Neural progenitor cell (in vitro differentiated cells): ENCODE measurements at regions not wholly inside any gene's neighbourhood (a gene's known extent, or its start where the extent isn't known, plus 50 kb on each side); places are given as distances from the start of the nearest gene placed in this dataset.
"Not testable (repeated sequence)": the region's sequence is repeated elsewhere in the genome, so short reads cannot be mapped to it uniquely, and the experiment has no call there.

Source experiments
- DNase-seq: peaks from one replicate; pipeline ENCODE4 v3.0.0-alpha.2; 2016; ENCODE audit warnings: low spot score
- H2AFZ ChIP-seq: fragments of 200-600 bp; sonication (generic); replicated peaks from 2 replicates; pipeline ENCODE4 v1.6.1; 2016; ENCODE audit warnings: antibody characterized with exemption
- H3F3A ChIP-seq: fragments of 200-600 bp; sonication (generic); 2 replicates; pipeline ENCODE4 v1.6.1; 2016; ENCODE audit warnings: antibody characterized with exemption, low read depth
- H3K27ac ChIP-seq: fragments of 200-600 bp; sonication (generic); 2 replicates; pipeline ENCODE4 v1.5.1; 2016; ENCODE audit warnings: mild to moderate bottlenecking
- H3K27me3 ChIP-seq: fragments of 200-600 bp; sonication (generic); 2 replicates; pipeline ENCODE4 v1.6.1; 2016; ENCODE audit warnings: mild to moderate bottlenecking, moderate library complexity
- H3K36me3 ChIP-seq: fragments of 200-600 bp; sonication (generic); 2 replicates; pipeline ENCODE4 v1.5.1; 2016
- H3K4me1 ChIP-seq: fragments of 200-600 bp; sonication (generic); 2 replicates; pipeline ENCODE4 v1.6.1; 2016; ENCODE audit warnings: mixed run types
- H3K4me2 ChIP-seq: fragments of 200-600 bp; sonication (generic); 2 replicates; pipeline ENCODE4 v1.6.1; 2016
- H3K4me3 ChIP-seq: fragments of 200-600 bp; sonication (generic); 2 replicates; pipeline ENCODE4 v1.5.1; 2016
- H3K79me2 ChIP-seq: fragments of 200-600 bp; sonication (generic); 2 replicates; pipeline ENCODE4 v1.6.1; 2016; ENCODE audit warnings: low read depth
- H3K9ac ChIP-seq: fragments of 200-600 bp; sonication (generic); 2 replicates; pipeline ENCODE4 v1.6.1; 2016
- H3K9me3 ChIP-seq: fragments of 200-600 bp; sonication (generic); 2 replicates; pipeline ENCODE4 v1.5.1; 2016; ENCODE audit warnings: low read depth
- H4K20me1 ChIP-seq: fragments of 200-600 bp; sonication (generic); 2 replicates; pipeline ENCODE4 v1.6.1; 2016; ENCODE audit warnings: low read depth
- H3K27ac Mint-ChIP-seq: 3 replicates; pipeline ENCODE4 v1.8.0; 2021; ENCODE audit warnings: mixed read lengths
- H3K27me3 Mint-ChIP-seq: 2 replicates; pipeline ENCODE4 v1.8.0; 2022; ENCODE audit warnings: low read depth, mild to moderate bottlenecking, inconsistent platforms, moderate library complexity, mixed read lengths; ENCODE audit not compliant: insufficient read depth
- H3K36me3 Mint-ChIP-seq: 3 replicates; pipeline ENCODE4 v1.8.0; 2021; ENCODE audit warnings: mixed read lengths
- H3K4me1 Mint-ChIP-seq: 3 replicates; pipeline ENCODE4 v1.8.0; 2021; ENCODE audit warnings: mixed read lengths
- H3K4me3 Mint-ChIP-seq: 3 replicates; pipeline ENCODE4 v1.8.0; 2021; ENCODE audit warnings: mild to moderate bottlenecking, moderate library complexity, mixed read lengths
- H3K9me3 Mint-ChIP-seq: 3 replicates; pipeline ENCODE4 v1.8.0; 2020; ENCODE audit warnings: mixed read lengths
- CTCF ChIP-seq: fragments of 200-600 bp; sonication (generic); IDR thresholded peaks from 2 replicates; pipeline ENCODE4 v1.5.1; 2017; ENCODE audit warnings: antibody characterized with exemption, mild to moderate bottlenecking
- EZH2 ChIP-seq: fragments of 200-600 bp; sonication (generic); IDR thresholded peaks from 2 replicates; pipeline ENCODE4 v1.6.1; 2017; ENCODE audit warnings: antibody characterized with exemption, mild to moderate bottlenecking, moderate library complexity
- EZH2phosphoT487 ChIP-seq: fragments of 200-600 bp; sonication (generic); IDR thresholded peaks from 2 replicates; pipeline ENCODE4 v1.6.1; 2017; ENCODE audit warnings: antibody characterized with exemption

- Histone ChIP-seq H3K27ac (no peak overlapping the region), H3K9ac (no peak overlapping the region), H3K9me3 (no peaks in the 10 kb centered on the region), H3F3A (no peaks in the 10 kb centered on the region), H3K4me3 (no peak overlapping the region), H3K4me1 (no peaks in the 10 kb centered on the region), H3K36me3 (no peaks in the 10 kb centered on the region), H4K20me1 (no peaks in the 10 kb centered on the region), H3K4me2 (no peak overlapping the region), H2AFZ (no peak overlapping the region), H3K79me2 (no peaks in the 10 kb centered on the region), H3K27me3 (no peaks in the 10 kb centered on the region)
- no peak overlapping the region for H3K27ac Mint-ChIP-seq
- no peaks in the 10 kb centered on the region for H3K4me1 Mint-ChIP-seq
- H3K4me3 Mint-ChIP-seq: no peak overlapping the region
- no peaks in the 10 kb centered on the region for H3K9me3 Mint-ChIP-seq
- H3K36me3 Mint-ChIP-seq: no peaks in the 10 kb centered on the region
- no peaks in the 10 kb centered on the region for H3K27me3 Mint-ChIP-seq
- no peak for TF ChIP-seq EZH2phosphoT487
- no peak for TF ChIP-seq EZH2
- DNase-seq: no peak
Observed at GRCh38 chr6:119428633-119429032, 79.1 kb upstream of the MAN1A1 start.

GRCh38 chr6:119426619-119427018 is 77.1 kb upstream of the MAN1A1 start:
- Mint-ChIP-seq H3K27me3 (no peaks in the 10 kb centered on the region), H3K4me3 (no peak overlapping the region), H3K4me1 (no peaks in the 10 kb centered on the region), H3K9me3 (no peaks in the 10 kb centered on the region), H3K27ac (no peak overlapping the region), H3K36me3 (no peaks in the 10 kb centered on the region)
- no peak overlapping the region for H3K4me3 ChIP-seq
- H3K36me3 ChIP-seq: no peaks in the 10 kb centered on the region
- H2AFZ ChIP-seq: no peak overlapping the region
- TF ChIP-seq CTCF (no peak), EZH2 (no peak), EZH2phosphoT487 (no peak)
- H3K4me1 ChIP-seq: no peaks in the 10 kb centered on the region
- DNase-seq: no peak
- no peaks in the 10 kb centered on the region for H3K79me2 ChIP-seq
- no peaks in the 10 kb centered on the region for H3F3A ChIP-seq
- no peak overlapping the region for H3K4me2 ChIP-seq
- no peak overlapping the region for H3K27ac ChIP-seq
- no peaks in the 10 kb centered on the region for H3K27me3 ChIP-seq
- H4K20me1 ChIP-seq: no peaks in the 10 kb centered on the region
- no peak overlapping the region for H3K9ac ChIP-seq
- H3K9me3 ChIP-seq: no peaks in the 10 kb centered on the region

GRCh38 chr6:119423996-119424395 is 74.4 kb upstream of the MAN1A1 start:
- no peaks in the 10 kb centered on the region for H3K4me1 Mint-ChIP-seq
- TF ChIP-seq CTCF: no peak
- no peak for TF ChIP-seq EZH2
- TF ChIP-seq EZH2phosphoT487: no peak
- H3K9me3 Mint-ChIP-seq: peaks cover 9% of the 10 kb centered on the region
- H3K27ac ChIP-seq: no peak overlapping the region
- no peaks in the 10 kb centered on the region for H3F3A ChIP-seq
- H3K36me3 ChIP-seq: no peaks in the 10 kb centered on the region
- H2AFZ ChIP-seq: no peak overlapping the region
- H3K27ac Mint-ChIP-seq: no peak overlapping the region
- H3K9me3 ChIP-seq: no peaks in the 10 kb centered on the region
- H3K36me3 Mint-ChIP-seq: no peaks in the 10 kb centered on the region
- H3K27me3 Mint-ChIP-seq: no peaks in the 10 kb centered on the region
- H4K20me1 ChIP-seq: no peaks in the 10 kb centered on the region
- DNase-seq: no peak
- H3K4me3 Mint-ChIP-seq: no peak overlapping the region
- no peaks in the 10 kb centered on the region for H3K4me1 ChIP-seq
- no peak overlapping the region for H3K4me2 ChIP-seq
- no peak overlapping the region for H3K9ac ChIP-seq
- H3K79me2 ChIP-seq: no peaks in the 10 kb centered on the region
- no peaks in the 10 kb centered on the region for H3K27me3 ChIP-seq
- H3K4me3 ChIP-seq: no peak overlapping the region

GRCh38 chr6:119418084-119418483 is 68.5 kb upstream of the MAN1A1 start:
- not testable (repeated sequence) for H3K36me3 ChIP-seq, H3K27me3 Mint-ChIP-seq, H3K9ac ChIP-seq, H3K27me3 ChIP-seq, H3K27ac Mint-ChIP-seq, H3K4me3 Mint-ChIP-seq, H3K4me1 Mint-ChIP-seq, H3K4me1 ChIP-seq, H2AFZ ChIP-seq, H4K20me1 ChIP-seq, H3K4me3 ChIP-seq, H3K9me3 ChIP-seq, H3K79me2 ChIP-seq, H3K4me2 ChIP-seq, H3F3A ChIP-seq, H3K9me3 Mint-ChIP-seq, H3K36me3 Mint-ChIP-seq, DNase-seq, H3K27ac ChIP-seq
